Hepatocyte (in vitro differentiated cells): ENCODE measurements at regions not wholly inside any gene's neighbourhood (a gene's known extent, or its start where the extent isn't known, plus 50 kb on each side); places are given as distances from the start of the nearest gene placed in this dataset.

Source experiments
- EZH2 ChIP-seq: fragments of 200-600 bp; sonication (generic); IDR thresholded peaks from 2 replicates; pipeline ENCODE4 v1.6.1; 2016; ENCODE audit warnings: antibody characterized with exemption, mild to moderate bottlenecking, borderline replicate concordance
- TF ChIP-seq, protein P1 (sequence below): fragments of 200-600 bp; sonication (generic); IDR thresholded peaks from 2 replicates; pipeline ENCODE4 v1.5.1; 2016; ENCODE audit warnings: antibody characterized with exemption, mild to moderate bottlenecking; ENCODE audit not compliant: poor library complexity

GRCh38 chr4:155479835-155480234 is 103.1 kb upstream of the MAP9 start:
- TF ChIP-seq, protein P1, sequence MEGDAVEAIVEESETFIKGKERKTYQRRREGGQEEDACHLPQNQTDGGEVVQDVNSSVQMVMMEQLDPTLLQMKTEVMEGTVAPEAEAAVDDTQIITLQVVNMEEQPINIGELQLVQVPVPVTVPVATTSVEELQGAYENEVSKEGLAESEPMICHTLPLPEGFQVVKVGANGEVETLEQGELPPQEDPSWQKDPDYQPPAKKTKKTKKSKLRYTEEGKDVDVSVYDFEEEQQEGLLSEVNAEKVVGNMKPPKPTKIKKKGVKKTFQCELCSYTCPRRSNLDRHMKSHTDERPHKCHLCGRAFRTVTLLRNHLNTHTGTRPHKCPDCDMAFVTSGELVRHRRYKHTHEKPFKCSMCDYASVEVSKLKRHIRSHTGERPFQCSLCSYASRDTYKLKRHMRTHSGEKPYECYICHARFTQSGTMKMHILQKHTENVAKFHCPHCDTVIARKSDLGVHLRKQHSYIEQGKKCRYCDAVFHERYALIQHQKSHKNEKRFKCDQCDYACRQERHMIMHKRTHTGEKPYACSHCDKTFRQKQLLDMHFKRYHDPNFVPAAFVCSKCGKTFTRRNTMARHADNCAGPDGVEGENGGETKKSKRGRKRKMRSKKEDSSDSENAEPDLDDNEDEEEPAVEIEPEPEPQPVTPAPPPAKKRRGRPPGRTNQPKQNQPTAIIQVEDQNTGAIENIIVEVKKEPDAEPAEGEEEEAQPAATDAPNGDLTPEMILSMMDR: no peak
- no peak for TF ChIP-seq EZH2
